CD4-positive, alpha-beta memory T cell (primary cell): ENCODE measurements at regions not wholly inside any gene's neighbourhood (a gene's known extent, or its start where the extent isn't known, plus 50 kb on each side); places are given as distances from the start of the nearest gene placed in this dataset.

ENCODE experiments used
- CTCF ChIA-PET: fragments of 350-600 bp; sonication (Branson Sonifier 250); formaldehyde crosslinking; loops from one replicate; lab custom pipeline; 2021; ENCODE audit warnings: inconsistent platforms; ENCODE audit not compliant: partially characterized antibody; lab: Charles Lee
- POLR2A ChIA-PET: fragments of 350-600 bp; sonication (Branson Sonifier 250); formaldehyde crosslinking; loops from one replicate; lab custom pipeline; 2021; ENCODE audit not compliant: partially characterized antibody; lab: Charles Lee
- DNase-seq, 5 donors: peaks; one replicate each; pipeline versions ENCODE4 v3.0.0 to v3.0.0-alpha.2; 2020 to 2022; ENCODE audit warnings: mixed read lengths in 1 of 5
- H3K27ac ChIP-seq: one replicate; pipeline ENCODE4 v1.7.0; 2013; ENCODE audit warnings: low read depth, low read length
- H3K27me3 ChIP-seq: 2 replicates; pipeline ENCODE4 v1.7.0; 2013; ENCODE audit warnings: mild to moderate bottlenecking, low read length, moderate library complexity; ENCODE audit not compliant: insufficient read depth
- H3K36me3 ChIP-seq: 2 replicates; pipeline ENCODE4 v1.7.0; 2013; ENCODE audit warnings: mild to moderate bottlenecking, low read length, moderate library complexity; ENCODE audit not compliant: insufficient read depth
- H3K4me1 ChIP-seq: 2 replicates; pipeline ENCODE4 v1.7.0; 2013; ENCODE audit warnings: mild to moderate bottlenecking, low read length, moderate library complexity; ENCODE audit not compliant: insufficient read depth
- H3K4me3 ChIP-seq, 2 donors: one replicate each; pipeline ENCODE4 v1.7.0; 2013; ENCODE audit warnings: low read length in 2 of 2, mild to moderate bottlenecking in 1 of 2
- H3K9me3 ChIP-seq, 2 donors: one replicate each; pipeline ENCODE4 v1.7.0; 2013; ENCODE audit warnings: low read length in 2 of 2, control low read depth in 1 of 2; ENCODE audit not compliant: control insufficient read depth in 1 of 2
- H3K27ac Mint-ChIP-seq, 7 donors: one replicate each; pipeline ENCODE4 v1.8.0; 2020 to 2021; ENCODE audit warnings: mixed read lengths in 7 of 7, mild to moderate bottlenecking in 6 of 7, inconsistent platforms in 3 of 7, moderate library complexity in 3 of 7
- H3K27me3 Mint-ChIP-seq, 2 donors: one replicate each; pipeline ENCODE4 v1.8.0; 2020 to 2021; ENCODE audit warnings: mixed read lengths in 2 of 2
- H3K36me3 Mint-ChIP-seq, 2 donors: one replicate each; pipeline ENCODE4 v1.8.0; 2020 to 2021; ENCODE audit warnings: mixed read lengths in 2 of 2, inconsistent platforms in 1 of 2, mild to moderate bottlenecking in 1 of 2
- H3K4me1 Mint-ChIP-seq, 4 donors: one replicate each; pipeline ENCODE4 v1.8.0; 2020 to 2021; ENCODE audit warnings: mixed read lengths in 4 of 4, mild to moderate bottlenecking in 1 of 4
- H3K4me3 Mint-ChIP-seq, 8 donors: one replicate each; pipeline ENCODE4 v1.8.0; 2020 to 2021; ENCODE audit warnings: mixed read lengths in 8 of 8, mild to moderate bottlenecking in 7 of 8, moderate library complexity in 6 of 8, inconsistent platforms in 3 of 8
- H3K9me3 Mint-ChIP-seq, 8 donors: one replicate each; pipeline ENCODE4 v1.8.0; 2020 to 2021; ENCODE audit warnings: mixed read lengths in 8 of 8, mild to moderate bottlenecking in 5 of 8, inconsistent platforms in 3 of 8, moderate library complexity in 1 of 8
- intact Hi-C: fragments of 100-400 bp; cut with micrococcal nuclease; formaldehyde crosslinking; loops from one replicate; pipeline ENCODE4 v1.15.1; 2023

GRCh38 chr1:238029126-238029525 is 138.4 kb upstream of the ZP4 start:
- Mint-ChIP-seq H3K27me3 (no peaks in the 10 kb centered on the region), H3K27ac (no peak overlapping the region), H3K4me1 (no peaks in the 10 kb centered on the region), H3K9me3 (peaks cover 2 to 19% (median 11%) of the 10 kb centered on the region in 8 donors), H3K36me3 (no peaks in the 10 kb centered on the region), H3K4me3 (no peak overlapping the region)
- ChIA-PET CTCF (no interaction called here), POLR2A (no interaction called here)
- no peaks in the 10 kb centered on the region for H3K9me3 ChIP-seq
- no peak overlapping the region for H3K4me3 ChIP-seq
- H3K36me3 ChIP-seq: no peaks in the 10 kb centered on the region
- H3K27ac ChIP-seq: no peak overlapping the region
- DNase-seq: no peak
- no peaks in the 10 kb centered on the region for H3K4me1 ChIP-seq
- no peaks in the 10 kb centered on the region for H3K27me3 ChIP-seq
- intact Hi-C loops: no loop called here

GRCh38 chr1:238027366-238027765 is 136.6 kb upstream of the ZP4 start:
- Mint-ChIP-seq H3K27me3 (no peaks in the 10 kb centered on the region), H3K4me1 (no peaks in the 10 kb centered on the region), H3K4me3 (no peak overlapping the region), H3K36me3 (no peaks in the 10 kb centered on the region), H3K27ac (no peak overlapping the region), H3K9me3 (peaks cover 3 to 12% (median 7%) of the 10 kb centered on the region in 8 donors)
- H3K36me3 ChIP-seq: no peaks in the 10 kb centered on the region
- H3K27me3 ChIP-seq: no peaks in the 10 kb centered on the region
- DNase-seq: no peak
- ChIA-PET CTCF (no interaction called here), POLR2A (no interaction called here)
- no peaks in the 10 kb centered on the region for H3K4me1 ChIP-seq
- H3K9me3 ChIP-seq: no peaks in the 10 kb centered on the region
- H3K27ac ChIP-seq: no peak overlapping the region
- no peak overlapping the region for H3K4me3 ChIP-seq
- intact Hi-C loops: no loop called here

GRCh38 chr1:238023137-238023536 is 132.4 kb upstream of the ZP4 start:
- no peak for DNase-seq
- no peaks in the 10 kb centered on the region for H3K4me1 Mint-ChIP-seq
- no peaks in the 10 kb centered on the region for H3K9me3 ChIP-seq
- intact Hi-C loops: no loop called here
- POLR2A ChIA-PET: no interaction called here
- H3K27ac ChIP-seq: no peak overlapping the region
- H3K4me3 Mint-ChIP-seq: no peak overlapping the region
- H3K27me3 Mint-ChIP-seq: no peaks in the 10 kb centered on the region
- H3K27me3 ChIP-seq: no peaks in the 10 kb centered on the region
- no peak overlapping the region for H3K4me3 ChIP-seq
- H3K4me1 ChIP-seq: no peaks in the 10 kb centered on the region
- CTCF ChIA-PET: no interaction called here
- no peaks in the 10 kb centered on the region for H3K36me3 Mint-ChIP-seq
- H3K9me3 Mint-ChIP-seq: peaks cover 0 to 12% (median 5%) of the 10 kb centered on the region in 8 donors
- no peak overlapping the region for H3K27ac Mint-ChIP-seq
- no peaks in the 10 kb centered on the region for H3K36me3 ChIP-seq

GRCh38 chr1:238018214-238018613 is 127.5 kb upstream of the ZP4 start:
- Histone ChIP-seq H3K4me1 (no peaks in the 10 kb centered on the region), H3K27me3 (no peaks in the 10 kb centered on the region), H3K4me3 (no peak overlapping the region), H3K9me3 (no peaks in the 10 kb centered on the region), H3K36me3 (no peaks in the 10 kb centered on the region), H3K27ac (no peak overlapping the region)
- intact Hi-C loops: no loop called here
- Mint-ChIP-seq H3K27me3 (peaks cover 0 to 2% of the 10 kb centered on the region in 2 donors), H3K27ac (no peak overlapping the region), H3K4me3 (no peak overlapping the region), H3K9me3 (peaks cover 2 to 22% (median 13%) of the 10 kb centered on the region in 8 donors), H3K36me3 (no peaks in the 10 kb centered on the region), H3K4me1 (no peaks in the 10 kb centered on the region)
- DNase-seq: no peak
- CTCF ChIA-PET: no interaction called here
- POLR2A ChIA-PET: no interaction called here

- no peak overlapping the region for H3K4me3 ChIP-seq
- H3K4me1 ChIP-seq: no peaks in the 10 kb centered on the region
- H3K36me3 Mint-ChIP-seq: no peaks in the 10 kb centered on the region
- ChIA-PET CTCF (no interaction called here), POLR2A (no interaction called here)
- no peaks in the 10 kb centered on the region for H3K27me3 Mint-ChIP-seq
- peaks cover 0 to 4% of the 10 kb centered on the region in 2 donors for H3K9me3 ChIP-seq
- peaks cover 0 to 15% (median 3%) of the 10 kb centered on the region in 8 donors for H3K9me3 Mint-ChIP-seq
- no peaks in the 10 kb centered on the region for H3K36me3 ChIP-seq
- DNase-seq: no peak
- H3K27ac ChIP-seq: no peak overlapping the region
- no peaks in the 10 kb centered on the region for H3K4me1 Mint-ChIP-seq
- intact Hi-C loops: no loop called here
- H3K27ac Mint-ChIP-seq: no peak overlapping the region
- no peak overlapping the region for H3K4me3 Mint-ChIP-seq
- H3K27me3 ChIP-seq: no peaks in the 10 kb centered on the region
These were observed 116.1 kb upstream of the ZP4 start for GRCh38 chr1:238006779-238007178.

DNA sequence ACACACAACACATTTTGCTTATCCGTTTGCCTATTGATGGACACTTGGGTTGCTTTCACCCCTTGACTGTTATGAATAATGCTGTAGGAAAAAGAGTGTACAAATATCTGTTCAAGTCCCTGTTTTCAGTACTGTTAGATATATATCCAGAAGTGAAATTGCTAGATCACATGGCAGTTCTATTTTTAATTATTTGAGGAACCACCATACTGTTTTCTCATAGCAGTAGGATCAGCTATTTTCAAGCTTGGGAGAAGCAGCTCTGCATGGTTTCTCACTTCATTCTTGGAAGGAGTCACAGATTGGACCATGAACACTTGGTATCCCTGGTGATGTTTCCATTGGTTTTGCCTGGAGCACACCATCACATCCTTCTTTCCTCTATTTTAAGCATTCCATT is 114.4 kb upstream of the ZP4 start:
- H3K27me3 ChIP-seq: no peaks in the 10 kb centered on the region
- H3K36me3 ChIP-seq: no peaks in the 10 kb centered on the region
- Mint-ChIP-seq H3K27ac (no peak overlapping the region), H3K27me3 (no peaks in the 10 kb centered on the region), H3K4me1 (no peaks in the 10 kb centered on the region), H3K4me3 (no peak overlapping the region), H3K36me3 (no peaks in the 10 kb centered on the region), H3K9me3 (peaks cover 0 to 14% (median 3%) of the 10 kb centered on the region in 8 donors)
- DNase-seq: no peak
- intact Hi-C loops: no loop called here
- CTCF ChIA-PET: no interaction called here
- no peaks in the 10 kb centered on the region for H3K9me3 ChIP-seq
- H3K4me3 ChIP-seq: no peak overlapping the region
- POLR2A ChIA-PET: no interaction called here
- no peak overlapping the region for H3K27ac ChIP-seq
- H3K4me1 ChIP-seq: no peaks in the 10 kb centered on the region

DNA sequence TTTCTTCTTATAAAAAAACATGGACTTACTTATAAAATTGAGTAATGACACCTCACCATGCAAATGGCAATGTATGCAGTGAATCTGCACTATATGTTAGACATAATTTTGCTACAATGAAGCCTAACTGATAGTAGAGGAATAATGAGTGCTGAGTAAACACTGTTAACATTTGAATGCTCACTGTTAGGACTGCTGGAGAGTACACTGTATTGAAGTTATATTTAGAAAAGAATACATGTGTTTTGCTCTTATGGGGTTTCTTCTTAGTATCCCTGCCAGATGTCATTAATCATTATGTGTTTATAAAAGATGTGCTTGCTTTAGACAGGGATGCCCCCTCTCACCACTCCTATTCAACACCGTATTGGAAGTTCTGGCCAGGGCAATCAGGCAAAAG is 111.1 kb upstream of the ZP4 start:
- no peaks in the 10 kb centered on the region for H3K9me3 ChIP-seq
- POLR2A ChIA-PET: no interaction called here
- Mint-ChIP-seq H3K27me3 (no peaks in the 10 kb centered on the region), H3K27ac (no peak overlapping the region), H3K9me3 (peaks cover 0 to 10% (median 2%) of the 10 kb centered on the region in 8 donors), H3K36me3 (no peaks in the 10 kb centered on the region), H3K4me3 (no peak overlapping the region), H3K4me1 (no peaks in the 10 kb centered on the region)
- H3K27me3 ChIP-seq: no peaks in the 10 kb centered on the region
- DNase-seq: no peak
- intact Hi-C loops: no loop called here
- no peaks in the 10 kb centered on the region for H3K4me1 ChIP-seq
- CTCF ChIA-PET: no interaction called here
- H3K36me3 ChIP-seq: no peaks in the 10 kb centered on the region
- no peak overlapping the region for H3K4me3 ChIP-seq
- no peak overlapping the region for H3K27ac ChIP-seq

DNA sequence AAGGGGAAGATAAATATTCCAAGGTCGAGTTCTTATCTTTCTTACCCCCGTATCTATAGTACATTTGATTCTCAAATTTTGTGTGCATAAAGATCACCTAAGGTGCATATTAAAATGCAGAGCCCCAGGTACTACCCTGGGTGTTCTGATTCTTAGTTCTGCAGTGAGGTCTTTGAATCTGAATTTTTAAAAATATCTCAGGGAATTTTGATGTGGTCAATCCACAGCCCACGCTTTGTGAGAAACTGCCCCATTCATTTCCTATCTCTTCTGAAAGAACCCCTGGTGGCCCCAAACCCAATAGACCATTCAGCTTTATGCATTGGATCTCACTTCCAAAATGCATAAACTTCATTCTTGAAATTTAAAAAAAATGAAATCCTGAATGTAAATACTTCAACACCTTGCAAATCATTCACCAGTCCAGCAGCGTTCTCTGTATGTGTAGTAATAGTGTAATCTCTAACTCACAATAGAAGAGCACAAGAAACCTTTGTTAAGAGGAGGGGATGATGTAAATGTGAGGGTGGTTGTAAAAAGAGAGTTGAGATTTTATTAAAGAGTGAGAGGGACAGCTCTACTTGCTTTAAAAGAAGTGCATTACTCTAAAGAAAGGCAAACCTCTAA is 108.8 kb upstream of the ZP4 start:
- no peaks in the 10 kb centered on the region for H3K4me1 Mint-ChIP-seq
- POLR2A ChIA-PET: no interaction called here
- no peak for DNase-seq

More for the DNA sequence above, 108.8 kb upstream of the ZP4 start:
- no peak overlapping the region for H3K4me3 Mint-ChIP-seq
- CTCF ChIA-PET: no interaction called here
- H3K9me3 Mint-ChIP-seq: peaks cover 0 to 10% (median 2%) of the 10 kb centered on the region in 8 donors
- Histone ChIP-seq H3K4me3 (no peak overlapping the region), H3K36me3 (no peaks in the 10 kb centered on the region), H3K27ac (no peak overlapping the region), H3K9me3 (no peaks in the 10 kb centered on the region), H3K4me1 (no peaks in the 10 kb centered on the region), H3K27me3 (no peaks in the 10 kb centered on the region)
- no peaks in the 10 kb centered on the region for H3K27me3 Mint-ChIP-seq
- no peaks in the 10 kb centered on the region for H3K36me3 Mint-ChIP-seq
- intact Hi-C loops: no loop called here
- H3K27ac Mint-ChIP-seq: no peak overlapping the region
